IMR-90 (cell line): ENCODE measurements at regions not wholly inside any gene's neighbourhood (a gene's known extent, or its start where the extent isn't known, plus 50 kb on each side); places are given as distances from the start of the nearest gene placed in this dataset.

Source experiments
- ATAC-seq: fragments of 200-7000 bp; cut with Tn5 transposase; 2 replicates; pipeline ENCODE4 v1.9.1; 2020; ENCODE audit warnings: low read depth, mild to moderate bottlenecking, moderate library complexity
- BruUV-seq: library from RNA; stranded (reverse); fragments of 400-500 nt; replicated peaks from 2 replicates; lab custom pipeline; 2021; lab: Mats Ljungman, UMichigan
- CTCF ChIA-PET: fragments of 300-600 bp; formaldehyde crosslinking; extraction: SDS; loops from one replicate; lab custom pipeline; 2021; ENCODE audit warnings: antibody characterized with exemption; lab: Yijun Ruan, JAX
- POLR2A ChIA-PET: fragments of 300-600 bp; sonication (Branson Sonifier 250); formaldehyde crosslinking; loops from one replicate; lab custom pipeline; 2022; ENCODE audit warnings: antibody characterized with exemption; ENCODE audit not compliant: unreplicated experiment; lab: Charles Lee
- DNase-seq: peaks from one replicate; pipeline ENCODE4 v3.0.0; 2013
- H2AFZ ChIP-seq: replicated peaks from 2 replicates; pipeline ENCODE3; 2013; ENCODE audit warnings: low read length, mild to moderate bottlenecking; ENCODE audit not compliant: poor library complexity
- H2AK5ac ChIP-seq: 2 replicates; pipeline ENCODE4 v1.6.1; 2013; ENCODE audit warnings: low read depth, low read length, inconsistent platforms
- H2AK9ac ChIP-seq: replicated peaks from 2 replicates; pipeline ENCODE3; 2013; ENCODE audit warnings: mild to moderate bottlenecking, low read depth, low read length, moderate library complexity; ENCODE audit not compliant: poor library complexity
- H2BK120ac ChIP-seq: 2 replicates; pipeline ENCODE4 v1.6.1; 2013; ENCODE audit warnings: low read depth, low read length, inconsistent platforms
- H2BK15ac ChIP-seq: 3 replicates; pipeline ENCODE4 v1.6.1; 2013; ENCODE audit warnings: low read depth, low read length, inconsistent platforms
- H2BK20ac ChIP-seq: 2 replicates; pipeline ENCODE4 v1.6.1; 2013; ENCODE audit warnings: low read depth, mild to moderate bottlenecking, inconsistent platforms, low read length, moderate library complexity
- H2BK5ac ChIP-seq: 2 replicates; pipeline ENCODE4 v1.6.1; 2013; ENCODE audit warnings: mild to moderate bottlenecking, low read depth, low read length, inconsistent platforms; ENCODE audit not compliant: poor library complexity, severe bottlenecking
- H3K14ac ChIP-seq: replicated peaks from 2 replicates; pipeline ENCODE4 v1.6.1; 2013; ENCODE audit warnings: low read depth, low read length, inconsistent platforms
- H3K18ac ChIP-seq: 2 replicates; pipeline ENCODE4 v1.6.1; 2013; ENCODE audit warnings: low read depth, low read length, control low read depth
- H3K23ac ChIP-seq: 2 replicates; pipeline ENCODE4 v1.6.1; 2013; ENCODE audit warnings: low read depth, low read length, inconsistent platforms
- H3K27ac ChIP-seq: 2 replicates; pipeline ENCODE4 v1.5.1; 2013; ENCODE audit warnings: mild to moderate bottlenecking, control low read depth, low read length; ENCODE audit not compliant: insufficient read depth
- H3K27me3 ChIP-seq: 2 replicates; pipeline ENCODE4 v1.6.1; 2013; ENCODE audit warnings: low read length; ENCODE audit not compliant: control insufficient read depth, insufficient read depth
- H3K36me3 ChIP-seq: 2 replicates; pipeline ENCODE4 v1.6.1; 2013; ENCODE audit warnings: low read length, mixed read lengths; ENCODE audit not compliant: control insufficient read depth, insufficient read depth
- H3K4ac ChIP-seq: 2 replicates; pipeline ENCODE4 v1.6.1; 2013; ENCODE audit warnings: low read depth, low read length, inconsistent platforms
- H3K4me1 ChIP-seq: 2 replicates; pipeline ENCODE4 v1.6.1; 2013; ENCODE audit warnings: low read length, mixed read lengths; ENCODE audit not compliant: control insufficient read depth, insufficient read depth
- H3K4me2 ChIP-seq: 2 replicates; pipeline ENCODE4 v1.6.1; 2013; ENCODE audit warnings: low read depth, mild to moderate bottlenecking, control low read depth, low read length, moderate library complexity
- H3K4me3 ChIP-seq: 2 replicates; pipeline ENCODE4 v1.5.1; 2013; ENCODE audit warnings: low read depth, mild to moderate bottlenecking, control low read depth, low read length, moderate library complexity; ENCODE audit not compliant: insufficient read depth
- H3K56ac ChIP-seq: 2 replicates; pipeline ENCODE4 v1.6.1; 2013; ENCODE audit warnings: low read length, inconsistent platforms; ENCODE audit not compliant: insufficient read depth; ENCODE audit errors: extremely low read depth
- H3K79me1 ChIP-seq, 2 experiments: 2 replicates each; pipeline ENCODE4 v1.6.1; 2013; ENCODE audit warnings: low read length in 2 of 2, inconsistent platforms in 1 of 2, low read depth in 1 of 2
- H3K9ac ChIP-seq: 2 replicates; pipeline ENCODE4 v1.6.1; 2013; ENCODE audit warnings: low read depth, low read length, control low read depth
- H3K9me1 ChIP-seq: 2 replicates; pipeline ENCODE4 v1.6.1; 2013; ENCODE audit warnings: low read length, inconsistent platforms; ENCODE audit not compliant: insufficient read depth
- H3K9me3 ChIP-seq: 2 replicates; pipeline ENCODE4 v1.6.1; 2013; ENCODE audit warnings: low read length; ENCODE audit not compliant: control insufficient read depth, insufficient read depth
- H4K20me1 ChIP-seq: 2 replicates; pipeline ENCODE4 v1.6.1; 2013; ENCODE audit warnings: low read length, inconsistent platforms; ENCODE audit not compliant: insufficient read depth
- H4K5ac ChIP-seq: 2 replicates; pipeline ENCODE4 v1.6.1; 2013; ENCODE audit warnings: mild to moderate bottlenecking, low read depth, low read length, control low read depth
- H4K8ac ChIP-seq, 2 experiments: 2 replicates each; pipeline ENCODE4 v1.6.1; 2013; ENCODE audit warnings: low read depth in 2 of 2, low read length in 2 of 2, control low read depth in 1 of 2, inconsistent platforms in 1 of 2
- H4K91ac ChIP-seq: 2 replicates; pipeline ENCODE4 v1.6.1; 2013; ENCODE audit warnings: low read depth, low read length, inconsistent platforms; ENCODE audit not compliant: insufficient read depth
- POLR2A ChIP-seq: IDR thresholded peaks from 2 replicates; pipeline ENCODE4 v1.6.1; 2012; ENCODE audit warnings: mild to moderate bottlenecking, low read depth, low read length
- RCOR1 ChIP-seq: IDR thresholded peaks from 2 replicates; pipeline ENCODE4 v1.6.1; 2012; ENCODE audit warnings: mild to moderate bottlenecking, low read length, improper control_type of control experiment; ENCODE audit not compliant: insufficient replicate concordance
- WGBS, 2 experiments: methylation state at CpG; one replicate each; pipeline versions ENCODE4 v1.1.5 to v1.1.7; 2013; ENCODE audit warnings: missing lambda C conversion rate in 2 of 2; ENCODE audit not compliant: insufficient read length in 1 of 2; ENCODE audit errors: extremely low coverage in 2 of 2; 5-methylcytosine and 5-hydroxymethylcytosine counted together
- dilution Hi-C: fragments of 300-500 bp; cut with HindIII; formaldehyde crosslinking; loops from one replicate; pipeline ENCODE4 v1.14.3; 2018; ENCODE audit warnings: low sequenced_read_pairs; ENCODE audit not compliant: unreplicated experiment
- in situ Hi-C: fragments of 300-500 bp; cut with MboI; formaldehyde crosslinking; loops from 3 replicates; pipeline ENCODE4 v1.14.3; 2019; ENCODE audit warnings: low sequenced_read_pairs, inconsistent platforms, mixed read lengths
- intact Hi-C: fragments of 100-400 bp; cut with micrococcal nuclease; formaldehyde crosslinking; loops from 2 replicates; pipeline ENCODE4 v1.10.0; 2022

DNA sequence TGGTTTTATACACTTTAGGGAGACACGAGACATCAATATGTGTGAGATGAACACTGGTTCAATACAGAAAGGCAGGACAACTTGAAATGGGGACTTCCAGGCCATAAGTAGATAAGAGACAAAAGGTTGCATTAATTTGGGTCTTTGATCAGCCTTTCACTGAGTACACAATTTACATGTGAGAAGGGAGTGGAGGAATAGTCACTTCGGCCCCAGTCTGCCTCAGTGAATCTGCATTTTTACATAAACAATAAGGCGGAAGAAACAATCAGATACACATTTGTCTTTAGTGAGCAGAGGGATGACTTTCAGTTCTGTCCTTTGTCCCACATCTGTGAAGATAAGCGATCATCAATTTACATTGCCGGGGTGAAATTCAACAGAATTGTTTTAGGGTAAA lies 104.3 kb upstream of the ARL4C start:
- H3K27ac ChIP-seq = no peak overlapping the region
- no peak overlapping the region for H2BK120ac ChIP-seq
- H3K18ac ChIP-seq = no peak overlapping the region
- no peaks in the 10 kb centered on the region for H3K9me3 ChIP-seq
- dilution Hi-C loops = no loop called here
- no peak overlapping the region for H3K4me2 ChIP-seq
- H2AK9ac ChIP-seq = no peak overlapping the region
- H3K4ac ChIP-seq = peak overlapping the region; percentile 19; the same call in 1 of the 2 replicates
- ATAC-seq = no peak
- H4K91ac ChIP-seq = no peak overlapping the region
- H4K5ac ChIP-seq = no peak overlapping the region
- no peak overlapping the region for H3K4me3 ChIP-seq
- no peaks in the 10 kb centered on the region for H3K79me1 ChIP-seq
- H2BK20ac ChIP-seq = no peak overlapping the region
- ChIA-PET POLR2A (no interaction called here), CTCF (no interaction called here)
- H3K9ac ChIP-seq = no peak overlapping the region
- intact Hi-C loops = no loop called here
- no TSS peak for BruUV-seq
- H3K36me3 ChIP-seq = no peaks in the 10 kb centered on the region
- H2BK5ac ChIP-seq = no peak overlapping the region
- peaks cover 4% of the 10 kb centered on the region for H3K9me1 ChIP-seq
- H4K8ac ChIP-seq = no peak overlapping the region
- H3K56ac ChIP-seq = no peak overlapping the region
- H4K20me1 ChIP-seq = no peaks in the 10 kb centered on the region
- H3K14ac ChIP-seq = 0 out of 2 replicates have a peak overlapping the region, but pooled peaks have one; percentile 14
- no peak for DNase-seq
- no peak overlapping the region for H3K23ac ChIP-seq
- no peak for TF ChIP-seq POLR2A
- no peak for TF ChIP-seq RCOR1
- no CpG with 5 or more reads among the region's 5 CpGs for WGBS, 2 experiments
- in situ Hi-C loops = no loop called here
- no peak overlapping the region for H2AFZ ChIP-seq
- H3K27me3 ChIP-seq = no peaks in the 10 kb centered on the region
- H2AK5ac ChIP-seq = no peak overlapping the region
- peaks cover 2% of the 10 kb centered on the region for H3K4me1 ChIP-seq
- H2BK15ac ChIP-seq = peak overlapping the region; percentile 67; the same call in 1 of the 3 replicates
